ENCODE measurements at regions not wholly inside any gene's neighbourhood (a gene's known extent, or its start where the extent isn't known, plus 50 kb on each side); places are given as distances from the start of the nearest gene placed in this dataset.

GRCh38 chrX:7266288-7266687, 118.3 kb upstream of the PUDP start:
- H3K4me1 ChIP-seq (ENCODE audit: insufficient read depth, low read length): no peaks in the 10 kb centered on the region
- no peaks in the 10 kb centered on the region for H3K36me3 Mint-ChIP-seq (ENCODE audit: insufficient read depth in 1 of 3, low read depth in 3 of 3)
- H3K79me1 ChIP-seq (ENCODE audit: insufficient read depth, low read depth, low read length, poor library complexity, severe bottlenecking): no peaks in the 10 kb centered on the region
- no peak overlapping the region for H3K56ac ChIP-seq (ENCODE audit: insufficient read length, low read depth, low read length)
- H2AK5ac ChIP-seq (ENCODE audit: insufficient read length, low read length): no peak overlapping the region
- DNase-seq: no peak
- H3K9me3 Mint-ChIP-seq: no peaks in the 10 kb centered on the region
- no peak overlapping the region for H4K91ac ChIP-seq (ENCODE audit: insufficient read length, low read depth, low read length)
- H3K14ac ChIP-seq (ENCODE audit: insufficient read depth, low read length): no peak overlapping the region
- no peak overlapping the region for H2BK5ac ChIP-seq (ENCODE audit: insufficient read length, low read length)
- no peak overlapping the region for H3K4me3 Mint-ChIP-seq
- TF ChIP-seq, protein P1, sequence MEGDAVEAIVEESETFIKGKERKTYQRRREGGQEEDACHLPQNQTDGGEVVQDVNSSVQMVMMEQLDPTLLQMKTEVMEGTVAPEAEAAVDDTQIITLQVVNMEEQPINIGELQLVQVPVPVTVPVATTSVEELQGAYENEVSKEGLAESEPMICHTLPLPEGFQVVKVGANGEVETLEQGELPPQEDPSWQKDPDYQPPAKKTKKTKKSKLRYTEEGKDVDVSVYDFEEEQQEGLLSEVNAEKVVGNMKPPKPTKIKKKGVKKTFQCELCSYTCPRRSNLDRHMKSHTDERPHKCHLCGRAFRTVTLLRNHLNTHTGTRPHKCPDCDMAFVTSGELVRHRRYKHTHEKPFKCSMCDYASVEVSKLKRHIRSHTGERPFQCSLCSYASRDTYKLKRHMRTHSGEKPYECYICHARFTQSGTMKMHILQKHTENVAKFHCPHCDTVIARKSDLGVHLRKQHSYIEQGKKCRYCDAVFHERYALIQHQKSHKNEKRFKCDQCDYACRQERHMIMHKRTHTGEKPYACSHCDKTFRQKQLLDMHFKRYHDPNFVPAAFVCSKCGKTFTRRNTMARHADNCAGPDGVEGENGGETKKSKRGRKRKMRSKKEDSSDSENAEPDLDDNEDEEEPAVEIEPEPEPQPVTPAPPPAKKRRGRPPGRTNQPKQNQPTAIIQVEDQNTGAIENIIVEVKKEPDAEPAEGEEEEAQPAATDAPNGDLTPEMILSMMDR (conservative IDR thresholded peaks at IDR 0.05): no peak
- no peak overlapping the region for H4K5ac ChIP-seq (ENCODE audit: insufficient read length, low read depth, low read length)
- no CpG with 5 or more reads among the region's 1 CpG for WGBS (ENCODE audit: extremely low coverage, insufficient read length, low lambda C conversion rate)
- no peak overlapping the region for H3K9ac ChIP-seq (ENCODE audit: extremely low read depth, insufficient read length, low read length)
- no peak overlapping the region for H3K4ac ChIP-seq (ENCODE audit: low read depth, low read length)
- H3K27ac Mint-ChIP-seq: no peak overlapping the region
- no peak overlapping the region for H3K23ac ChIP-seq (ENCODE audit: insufficient read length, low read depth, low read length)
- H3K4me1 Mint-ChIP-seq: no peaks in the 10 kb centered on the region
- H2AFZ ChIP-seq (ENCODE audit: low read length): no peak overlapping the region
- H3K23me2 ChIP-seq (ENCODE audit: insufficient read length, low read depth, low read length, poor library complexity, severe bottlenecking): no peaks in the 10 kb centered on the region
- no peak overlapping the region for H2BK15ac ChIP-seq (ENCODE audit: low read depth, low read length)
- H2BK20ac ChIP-seq (ENCODE audit: low read depth, low read length, poor library complexity, severe bottlenecking): no peak overlapping the region
- H2BK12ac ChIP-seq (ENCODE audit: insufficient read length, low read depth, low read length): no peak overlapping the region
- H3K27me3 Mint-ChIP-seq (ENCODE audit: low read depth): peaks cover 2% of the 10 kb centered on the region; the same call in 1 of the 2 replicates
- no peak overlapping the region for H3T11ph ChIP-seq (ENCODE audit: low read length)
- no peak overlapping the region for H3K18ac ChIP-seq (ENCODE audit: insufficient read length, low read depth, low read length)
- no peak overlapping the region for H2BK120ac ChIP-seq (ENCODE audit: low read depth, low read length, poor library complexity, severe bottlenecking)
- H3K79me2 ChIP-seq (ENCODE audit: insufficient read depth, low read length): no peaks in the 10 kb centered on the region
- no peak overlapping the region for H4K8ac ChIP-seq (replicated peaks; ENCODE audit: insufficient read length, low read depth, low read length)
- H3K4me2 ChIP-seq (ENCODE audit: insufficient read depth, insufficient read length, low read length): no peak overlapping the region
- H3K27me3 ChIP-seq (ENCODE audit: insufficient read depth, low read length): no peaks in the 10 kb centered on the region
- no peaks in the 10 kb centered on the region for H3K9me3 ChIP-seq (ENCODE audit: control insufficient read depth, low read depth, low read length)
- no peak overlapping the region for H3K27ac ChIP-seq (ENCODE audit: insufficient read length, low read depth, low read length)
- no peaks in the 10 kb centered on the region for H4K20me1 ChIP-seq (ENCODE audit: control insufficient read depth, insufficient read depth, insufficient read length)

Measured in H9 (cell line).